ENCODE measurements at regions not wholly inside any gene's neighbourhood (a gene's known extent, or its start where the extent isn't known, plus 50 kb on each side); places are given as distances from the start of the nearest gene placed in this dataset.
"Not testable (repeated sequence)": the region's sequence is repeated elsewhere in the genome, so short reads cannot be mapped to it uniquely, and the experiment has no call there.

DNA sequence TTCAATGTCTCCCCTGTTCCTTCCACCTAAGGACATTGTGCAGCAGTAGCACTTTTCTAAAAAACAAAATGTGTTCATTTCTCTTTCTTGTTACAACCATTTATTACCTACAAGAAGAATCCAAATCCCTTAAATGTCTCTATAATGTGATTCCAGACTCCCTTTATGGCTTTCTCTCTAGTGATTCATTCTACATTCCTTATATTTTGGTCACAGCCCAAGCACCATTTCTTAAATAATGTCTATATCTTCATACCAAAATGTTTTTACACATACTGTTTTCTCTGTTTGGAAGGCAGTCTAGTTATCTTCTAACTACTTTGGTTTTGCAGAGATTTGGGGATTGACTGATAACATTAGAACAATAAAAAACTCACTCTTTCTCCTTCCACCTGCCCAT is 1037.3 kb upstream of the FLRT2 start:
- H3K4me3 ChIP-seq (ENCODE audit: low read depth, poor library complexity, severe bottlenecking) = no peak overlapping the region
- TF ChIP-seq CTCF (IDR thresholded peaks at IDR 0.05) (no peak), POLR2A (IDR thresholded peaks at IDR 0.05) (no peak)
- intact Hi-C loops (cut with DNase I; ENCODE audit: low total_unique reads) = no loop called here
- no peak for DNase-seq (ENCODE audit: low spot score in 2 of 2)

DNA sequence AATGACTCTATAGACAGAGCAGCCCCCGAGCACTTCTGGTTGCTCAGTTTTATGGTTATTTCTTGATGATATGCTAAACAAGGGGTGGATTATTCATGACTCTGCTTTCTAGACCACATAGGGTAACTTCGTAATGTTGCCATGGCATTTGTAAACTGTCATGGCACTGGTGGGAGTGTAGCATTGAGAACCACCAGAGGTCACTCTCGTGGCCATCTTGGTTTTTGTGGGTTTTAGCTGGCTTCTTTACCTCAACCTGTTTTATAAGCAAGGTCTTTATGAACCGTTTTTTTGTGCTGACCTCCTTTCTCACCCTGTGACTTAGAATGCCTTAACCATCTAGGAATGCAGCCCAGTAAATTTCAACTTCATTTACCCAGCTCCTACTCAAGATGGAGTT is 1036.2 kb upstream of the FLRT2 start:
- no peak for DNase-seq (ENCODE audit: low spot score in 2 of 2)
- 73 to 86% methylated on average over 4 of the region's 4 CpGs for WGBS, 2 donors
- H3K4me3 ChIP-seq (ENCODE audit: low read depth, poor library complexity, severe bottlenecking) = no peak overlapping the region
- no peak for TF ChIP-seq CTCF (IDR thresholded peaks at IDR 0.05)
- no peak for TF ChIP-seq POLR2A (IDR thresholded peaks at IDR 0.05)
- intact Hi-C loops (cut with DNase I; ENCODE audit: low total_unique reads) = no loop called here

GRCh38 chr14:84496677-84497076 is 1033.3 kb upstream of the FLRT2 start:
- no peak for TF ChIP-seq POLR2A (IDR thresholded peaks at IDR 0.05)
- no peak for TF ChIP-seq CTCF (IDR thresholded peaks at IDR 0.05)
- WGBS, 2 donors = 95 to 98% methylated on average over 2 of the region's 2 CpGs
- no peak overlapping the region for H3K4me3 ChIP-seq (ENCODE audit: low read depth, poor library complexity, severe bottlenecking)
- no peak for DNase-seq (ENCODE audit: low spot score in 2 of 2)
- intact Hi-C loops (cut with DNase I; ENCODE audit: low total_unique reads) = no loop called here

DNA sequence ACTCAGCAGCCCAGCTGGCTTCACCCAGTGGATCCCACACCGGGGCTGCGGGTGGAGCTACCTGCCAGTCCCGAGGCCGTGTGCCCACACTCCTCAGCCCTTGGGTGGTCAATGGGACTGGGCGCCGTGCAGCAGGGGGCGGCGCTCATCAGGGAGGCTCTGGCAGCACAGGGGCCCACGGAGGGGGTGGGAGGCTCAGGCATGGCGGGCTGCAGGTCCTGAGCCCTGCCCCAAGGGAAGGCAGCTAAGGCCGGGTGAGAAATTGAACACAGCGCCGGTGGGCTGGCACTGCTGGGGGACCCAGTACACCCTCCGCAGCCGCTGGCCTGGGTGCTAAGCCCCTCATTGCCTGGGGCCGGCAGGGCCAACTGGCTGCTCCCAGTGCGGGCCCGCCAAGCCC is 1017.1 kb upstream of the FLRT2 start:
- H3K4me3 ChIP-seq (ENCODE audit: low read depth, poor library complexity, severe bottlenecking); intact Hi-C loops (cut with DNase I; ENCODE audit: low total_unique reads); DNase-seq (ENCODE audit: low spot score in 2 of 2): not testable (repeated sequence)
- 95 to 97% methylated on average over 13 to 15 of the region's 18 CpGs for WGBS, 2 donors

- intact Hi-C loops (cut with DNase I; ENCODE audit: low total_unique reads) = no loop called here
- 90 to 97% methylated on average over 3 of the region's 3 CpGs for WGBS, 2 donors
Measured at GRCh38 chr14:84519836-84520235, 1010.1 kb upstream of the FLRT2 start.

GRCh38 chr14:84520711-84521338 is 1009.1 kb upstream of the FLRT2 start:
- H3K4me3 ChIP-seq (ENCODE audit: low read depth, poor library complexity, severe bottlenecking) = no peak overlapping the region
- no peak for DNase-seq (ENCODE audit: low spot score in 2 of 2)
- WGBS, 2 donors = 80 to 87% methylated on average over 1 of the region's 1 CpG
- intact Hi-C loops (cut with DNase I; ENCODE audit: low total_unique reads) = no loop called here
- TF ChIP-seq CTCF (IDR thresholded peaks at IDR 0.05) (no peak), POLR2A (IDR thresholded peaks at IDR 0.05) (no peak)

More at GRCh38 chr14:84519836-84520235, 1010.1 kb upstream of the FLRT2 start:
- no peak overlapping the region for H3K4me3 ChIP-seq (ENCODE audit: low read depth, poor library complexity, severe bottlenecking)
- no peak for TF ChIP-seq POLR2A (IDR thresholded peaks at IDR 0.05)
- TF ChIP-seq CTCF (IDR thresholded peaks at IDR 0.05) = no peak
- DNase-seq (ENCODE audit: low spot score in 2 of 2) = no peak
